ENCODE measurements at regions not wholly inside any gene's neighbourhood (a gene's known extent, or its start where the extent isn't known, plus 50 kb on each side); places are given as distances from the start of the nearest gene placed in this dataset.

- Mint-ChIP-seq H3K4me3 (no peak overlapping the region), H3K36me3 (ENCODE audit: low read depth) (no peaks in the 10 kb centered on the region), H3K27me3 (ENCODE audit: insufficient read depth) (no peaks in the 10 kb centered on the region), H3K27ac (no peak overlapping the region), H3K4me1 (peaks cover 22% of the 10 kb centered on the region), H3K9me3 (peaks cover 3% of the 10 kb centered on the region)
- no peak for DNase-seq
- no peak overlapping the region for H3K27ac ChIP-seq (ENCODE audit: low read depth, low read length)
- no peak for TF ChIP-seq CTCF (conservative IDR thresholded peaks at IDR 0.05)
- peaks cover 2% of the 10 kb centered on the region for H3K4me1 ChIP-seq (ENCODE audit: control insufficient read depth, insufficient read depth, low read length)
- H3K9me3 ChIP-seq (ENCODE audit: control insufficient read depth, low read length): peaks cover 5% of the 10 kb centered on the region
- 90 to 96% methylated on average over 1 of the region's 1 CpG for WGBS, 2 experiments (ENCODE audit: insufficient coverage in 1 of 2, insufficient read length in 1 of 2)
- H3K9ac ChIP-seq (ENCODE audit: extremely low read depth, low read length, poor library complexity, severe bottlenecking): no peak overlapping the region
- H3K4me3 ChIP-seq (ENCODE audit: low read length): no peak overlapping the region
- H3K27me3 ChIP-seq (ENCODE audit: control insufficient read depth, insufficient read depth, low read length, poor library complexity, severe bottlenecking): no peaks in the 10 kb centered on the region
- no peaks in the 10 kb centered on the region for H3K36me3 ChIP-seq (ENCODE audit: control insufficient read depth, insufficient read depth, low read length)
These were observed 388.4 kb downstream of the RAB28 start for GRCh38 chr4:13095722-13096121.

DNA sequence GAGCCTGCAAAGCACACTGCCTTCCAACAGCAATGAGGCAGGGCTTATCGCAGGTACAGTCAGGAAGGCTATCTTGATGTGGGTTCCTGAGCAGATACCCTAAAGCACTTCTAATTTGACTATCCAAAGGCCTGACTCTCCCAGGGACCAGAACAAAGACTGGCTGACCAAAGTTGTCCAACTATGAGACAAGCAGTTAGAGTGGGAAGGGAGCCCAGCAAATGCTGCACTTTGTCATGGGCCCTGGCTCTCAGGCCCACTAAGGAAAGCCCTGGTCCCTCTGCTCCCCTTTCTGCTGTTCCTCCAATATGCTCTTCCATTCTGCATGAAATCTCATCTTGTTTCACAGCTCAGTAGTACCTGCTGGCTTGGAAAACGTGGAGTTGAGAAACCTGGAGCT, 391.0 kb downstream of the RAB28 start:
- no peak for TF ChIP-seq CTCF (conservative IDR thresholded peaks at IDR 0.05)
- H3K4me3 ChIP-seq (ENCODE audit: low read length): no peak overlapping the region
- Mint-ChIP-seq H3K9me3 (peaks cover 3% of the 10 kb centered on the region), H3K4me3 (no peak overlapping the region), H3K4me1 (peaks cover 18% of the 10 kb centered on the region), H3K27ac (no peak overlapping the region), H3K36me3 (ENCODE audit: low read depth) (no peaks in the 10 kb centered on the region), H3K27me3 (ENCODE audit: insufficient read depth) (no peaks in the 10 kb centered on the region)
- H3K9me3 ChIP-seq (ENCODE audit: control insufficient read depth, low read length): peaks cover 5% of the 10 kb centered on the region
- no peak for DNase-seq
- no peak overlapping the region for H3K27ac ChIP-seq (ENCODE audit: low read depth, low read length)
- 91 to 94% methylated on average over 2 of the region's 2 CpGs for WGBS, 2 experiments (ENCODE audit: insufficient coverage in 1 of 2, insufficient read length in 1 of 2)
- H3K27me3 ChIP-seq (ENCODE audit: control insufficient read depth, insufficient read depth, low read length, poor library complexity, severe bottlenecking): no peaks in the 10 kb centered on the region
- H3K36me3 ChIP-seq (ENCODE audit: control insufficient read depth, insufficient read depth, low read length): no peaks in the 10 kb centered on the region
- no peaks in the 10 kb centered on the region for H3K4me1 ChIP-seq (ENCODE audit: control insufficient read depth, insufficient read depth, low read length)
- no peak overlapping the region for H3K9ac ChIP-seq (ENCODE audit: extremely low read depth, low read length, poor library complexity, severe bottlenecking)

DNA sequence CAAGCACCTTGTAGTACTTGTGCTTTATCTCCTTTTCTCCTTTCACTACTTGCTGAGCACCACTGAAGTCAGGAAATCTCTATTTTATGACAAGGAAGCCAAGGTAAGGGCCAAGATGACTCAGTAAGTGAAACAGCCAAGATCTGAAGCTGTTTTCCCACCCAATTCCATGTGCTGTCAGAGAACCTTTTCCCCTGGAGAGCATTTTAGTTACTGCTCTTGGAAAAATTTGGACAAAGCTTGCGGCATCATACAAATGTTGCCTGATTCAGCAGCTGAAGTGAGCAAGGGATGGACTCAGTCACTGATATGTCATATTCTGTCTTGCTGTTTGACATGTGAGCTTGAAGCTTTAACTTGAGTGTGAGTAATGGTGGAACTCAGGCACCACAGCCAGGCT, 391.4 kb downstream of the RAB28 start:
- H3K27me3 Mint-ChIP-seq (ENCODE audit: insufficient read depth): no peaks in the 10 kb centered on the region
- peaks cover 14% of the 10 kb centered on the region for H3K4me1 Mint-ChIP-seq
- no peaks in the 10 kb centered on the region for H3K4me1 ChIP-seq (ENCODE audit: control insufficient read depth, insufficient read depth, low read length)
- peaks cover 5% of the 10 kb centered on the region for H3K9me3 ChIP-seq (ENCODE audit: control insufficient read depth, low read length)
- no peak overlapping the region for H3K27ac ChIP-seq (ENCODE audit: low read depth, low read length)
- H3K36me3 ChIP-seq (ENCODE audit: control insufficient read depth, insufficient read depth, low read length): no peaks in the 10 kb centered on the region
- no peak overlapping the region for H3K4me3 ChIP-seq (ENCODE audit: low read length)
- no peak for DNase-seq
- H3K27ac Mint-ChIP-seq: no peak overlapping the region
- H3K9ac ChIP-seq (ENCODE audit: extremely low read depth, low read length, poor library complexity, severe bottlenecking): no peak overlapping the region
- no peak for TF ChIP-seq CTCF (conservative IDR thresholded peaks at IDR 0.05)
- peaks cover 3% of the 10 kb centered on the region for H3K9me3 Mint-ChIP-seq
- no peaks in the 10 kb centered on the region for H3K27me3 ChIP-seq (ENCODE audit: control insufficient read depth, insufficient read depth, low read length, poor library complexity, severe bottlenecking)
- no peak overlapping the region for H3K4me3 Mint-ChIP-seq
- H3K36me3 Mint-ChIP-seq (ENCODE audit: low read depth): no peaks in the 10 kb centered on the region
- 96 to 100% methylated on average over 1 of the region's 1 CpG for WGBS, 2 experiments (ENCODE audit: insufficient coverage in 1 of 2, insufficient read length in 1 of 2)
